CD14-positive monocyte (primary cell): ENCODE measurements at regions not wholly inside any gene's neighbourhood (a gene's known extent, or its start where the extent isn't known, plus 50 kb on each side); places are given as distances from the start of the nearest gene placed in this dataset.
"Not testable (repeated sequence)": the region's sequence is repeated elsewhere in the genome, so short reads cannot be mapped to it uniquely, and the experiment has no call there.

ENCODE experiments used
- DNase-seq, 3 donors: peaks; one replicate each; pipeline ENCODE4 v3.0.0-alpha.2; 2011 to 2022
- H2AFZ ChIP-seq: 2 replicates; pipeline ENCODE4 v1.6.0; 2012; ENCODE audit warnings: mild to moderate bottlenecking, low read depth, low read length, inconsistent platforms; ENCODE audit not compliant: insufficient read depth, poor library complexity, severe bottlenecking
- H3K27ac ChIP-seq, 2 donors: 1 replicate in 1 of 2; 2 replicates in 1 of 2; pipeline ENCODE4 v1.5.1; 2012 to 2013; ENCODE audit warnings: low read length in 2 of 2, control low read depth in 1 of 2, inconsistent platforms in 1 of 2, low read depth in 1 of 2, mild to moderate bottlenecking in 1 of 2
- H3K27me3 ChIP-seq, 2 donors: one replicate each; pipeline versions ENCODE4 v1.6.0 to v1.6.1; 2011 to 2013; ENCODE audit warnings: low read length in 2 of 2; ENCODE audit not compliant: control insufficient read depth in 2 of 2, insufficient read depth in 2 of 2
- H3K36me3 ChIP-seq, 2 donors: replicated peaks in 1 of 2; 1 replicate in 1 of 2; 2 replicates in 1 of 2; pipeline versions ENCODE4 v1.5.1 to v1.6.1; 2012 to 2013; ENCODE audit warnings: low read length in 2 of 2, control low read depth in 1 of 2, inconsistent platforms in 1 of 2, mild to moderate bottlenecking in 1 of 2; ENCODE audit not compliant: insufficient read depth in 2 of 2, control insufficient read depth in 1 of 2
- H3K4me1 ChIP-seq, 2 donors: 1 replicate in 1 of 2; 2 replicates in 1 of 2; pipeline versions ENCODE4 v1.5.1 to v1.6.1; 2012 to 2013; ENCODE audit warnings: low read length in 2 of 2, control low read depth in 1 of 2, inconsistent platforms in 1 of 2, mild to moderate bottlenecking in 1 of 2, moderate library complexity in 1 of 2; ENCODE audit not compliant: insufficient read depth in 2 of 2, control insufficient read depth in 1 of 2
- H3K4me2 ChIP-seq: replicated peaks from 2 replicates; pipeline ENCODE3; 2012; ENCODE audit warnings: low read length, moderate library complexity, mild to moderate bottlenecking; ENCODE audit not compliant: poor library complexity, severe bottlenecking; ENCODE audit errors: extremely low read depth
- H3K4me3 ChIP-seq, 3 experiments: fragments of 200-600 bp in 1 of 3; sonication (generic) in 1 of 3; replicated peaks in 1 of 3; 1 replicate in 2 of 3; 2 replicates in 1 of 3; pipeline ENCODE4 v1.5.1; 2011 to 2013; ENCODE audit warnings: low read length in 3 of 3, mild to moderate bottlenecking in 3 of 3, control low read depth in 2 of 3, low read depth in 2 of 3, inconsistent platforms in 1 of 3, moderate library complexity in 1 of 3
- H3K79me2 ChIP-seq: 2 replicates; pipeline ENCODE4 v1.6.0; 2012; ENCODE audit warnings: mild to moderate bottlenecking, control low read depth, inconsistent platforms, low read length, moderate library complexity; ENCODE audit not compliant: insufficient read depth
- H3K9ac ChIP-seq: 2 replicates; pipeline ENCODE4 v1.6.0; 2017; ENCODE audit warnings: low read length, mild to moderate bottlenecking; ENCODE audit not compliant: insufficient read depth, poor library complexity, severe bottlenecking
- H3K9me3 ChIP-seq, 2 donors: replicated peaks in 1 of 2; 1 replicate in 1 of 2; 2 replicates in 1 of 2; pipeline versions ENCODE4 v1.5.1 to v1.6.1; 2012 to 2013; ENCODE audit warnings: low read length in 2 of 2, control low read depth in 1 of 2; ENCODE audit not compliant: control insufficient read depth in 1 of 2, insufficient read depth in 1 of 2
- H4K20me1 ChIP-seq: 2 replicates; pipeline ENCODE4 v1.6.0; 2012; ENCODE audit warnings: mild to moderate bottlenecking, low read length, control low read depth, moderate library complexity; ENCODE audit not compliant: insufficient read depth
- H3K27ac Mint-ChIP-seq, 7 donors: one replicate each; pipeline ENCODE4 v1.8.0; 2020; ENCODE audit warnings: mild to moderate bottlenecking in 7 of 7, mixed read lengths in 7 of 7, moderate library complexity in 6 of 7, inconsistent platforms in 2 of 7
- H3K27me3 Mint-ChIP-seq, 3 donors: one replicate each; pipeline ENCODE4 v1.8.0; 2021 to 2022; ENCODE audit warnings: low read depth in 3 of 3, mild to moderate bottlenecking in 3 of 3, mixed read lengths in 3 of 3, moderate library complexity in 3 of 3, inconsistent platforms in 1 of 3
- H3K36me3 Mint-ChIP-seq, 2 donors: one replicate each; pipeline ENCODE4 v1.8.0; 2020; ENCODE audit warnings: mixed read lengths in 2 of 2, inconsistent platforms in 1 of 2, mild to moderate bottlenecking in 1 of 2
- H3K4me1 Mint-ChIP-seq: one replicate; pipeline ENCODE4 v1.8.0; 2020; ENCODE audit warnings: mild to moderate bottlenecking, mixed read lengths
- H3K4me3 Mint-ChIP-seq, 2 donors: one replicate each; pipeline ENCODE4 v1.8.0; 2020; ENCODE audit warnings: mild to moderate bottlenecking in 2 of 2, mixed read lengths in 2 of 2, moderate library complexity in 1 of 2
- H3K9me3 Mint-ChIP-seq, 7 donors: one replicate each; pipeline ENCODE4 v1.8.0; 2020 to 2022; ENCODE audit warnings: mixed read lengths in 7 of 7, mild to moderate bottlenecking in 6 of 7, moderate library complexity in 6 of 7, inconsistent platforms in 2 of 7
- CTCF ChIP-seq: fragments of 200-600 bp; IDR thresholded peaks from one replicate; pipeline ENCODE4 v1.8.0; 2022; ENCODE audit warnings: antibody characterized with exemption, mild to moderate bottlenecking
- WGBS: methylation state at CpG from one replicate; pipeline ENCODE4 v1.1.5; 2013; ENCODE audit warnings: missing lambda C conversion rate; ENCODE audit not compliant: insufficient coverage; 5-methylcytosine and 5-hydroxymethylcytosine counted together
- intact Hi-C, 2 donors: fragments of 100-400 bp; cut with micrococcal nuclease; formaldehyde crosslinking; loops; one replicate each; pipeline versions ENCODE4 v1.15.0 to v1.15.1; 2023

- H3K36me3 Mint-ChIP-seq: no peaks in the 10 kb centered on the region
- 95% methylated on average over 3 of the region's 11 CpGs for WGBS
- no peak for TF ChIP-seq CTCF
- DNase-seq: no peak
- intact Hi-C loops: no loop called here
- H3K4me3 Mint-ChIP-seq: no peak overlapping the region
- peak overlapping the region in 1 of 7 donors; percentile 35 for H3K27ac Mint-ChIP-seq
- Histone ChIP-seq H3K27ac (no peak overlapping the region), H3K27me3 (no peaks in the 10 kb centered on the region), H3K4me2 (no peak overlapping the region), H2AFZ (no peak overlapping the region), H3K4me1 (peaks cover 5 to 9% of the 10 kb centered on the region in 2 donors), H4K20me1 (no peaks in the 10 kb centered on the region), H3K79me2 (no peaks in the 10 kb centered on the region), H3K9ac (no peak overlapping the region), H3K9me3 (no peaks in the 10 kb centered on the region), H3K4me3 (no peak overlapping the region), H3K36me3 (no peaks in the 10 kb centered on the region)
- peaks cover 14% of the 10 kb centered on the region for H3K4me1 Mint-ChIP-seq
- peaks cover 0 to 4% (median 1%) of the 10 kb centered on the region in 3 donors for H3K27me3 Mint-ChIP-seq
- no peaks in the 10 kb centered on the region for H3K9me3 Mint-ChIP-seq
Observed at GRCh38 chr15:77886805-77887448, 190.6 kb downstream of the TBC1D2B start.

GRCh38 chr15:77885877-77886500 is 191.5 kb downstream of the TBC1D2B start:
- H3K27me3 ChIP-seq, H3K36me3 Mint-ChIP-seq, H4K20me1 ChIP-seq, H3K27ac ChIP-seq, intact Hi-C loops, H3K9me3 Mint-ChIP-seq, H3K9me3 ChIP-seq, H3K4me3 ChIP-seq, H3K4me1 Mint-ChIP-seq, DNase-seq, H3K4me3 Mint-ChIP-seq, H2AFZ ChIP-seq, H3K27ac Mint-ChIP-seq, H3K4me2 ChIP-seq, H3K79me2 ChIP-seq, H3K9ac ChIP-seq, H3K36me3 ChIP-seq, H3K27me3 Mint-ChIP-seq, H3K4me1 ChIP-seq: not testable (repeated sequence)
- WGBS: 100% methylated on average over 8 of the region's 17 CpGs

- H3K4me2 ChIP-seq, H3K36me3 Mint-ChIP-seq, intact Hi-C loops, H2AFZ ChIP-seq, H3K9me3 ChIP-seq, H3K27me3 ChIP-seq, H3K36me3 ChIP-seq, H3K79me2 ChIP-seq, H3K4me3 ChIP-seq, H3K27me3 Mint-ChIP-seq, H3K27ac Mint-ChIP-seq, H3K4me1 ChIP-seq, H3K9me3 Mint-ChIP-seq, H3K4me1 Mint-ChIP-seq, H4K20me1 ChIP-seq, DNase-seq, H3K27ac ChIP-seq, H3K4me3 Mint-ChIP-seq, H3K9ac ChIP-seq: not testable (repeated sequence)
- no CpG with 5 or more reads among the region's 9 CpGs for WGBS
Observed at GRCh38 chr15:77883012-77883411, 194.5 kb downstream of the TBC1D2B start.
